ENCODE measurements at regions not wholly inside any gene's neighbourhood (a gene's known extent, or its start where the extent isn't known, plus 50 kb on each side); places are given as distances from the start of the nearest gene placed in this dataset.

GRCh38 chr5:155380480-155380879 is 366.9 kb downstream of the KIF4B start:
- no peak for TF ChIP-seq POLR2A (IDR thresholded peaks at IDR 0.05)
- no peak for TF ChIP-seq CTCF (IDR thresholded peaks at IDR 0.05)
